GM12878 (cell line): ENCODE measurements at regions not wholly inside any gene's neighbourhood (a gene's known extent, or its start where the extent isn't known, plus 50 kb on each side); places are given as distances from the start of the nearest gene placed in this dataset.

Experiments
- ATAC-seq: fragments of 200-7000 bp; cut with Tn5 transposase; 3 replicates; pipeline ENCODE4 v1.9.1; 2020; ENCODE audit warnings: mild to moderate bottlenecking, moderate library complexity
- BruUV-seq: library from RNA; stranded (reverse); fragments of 400-500 nt; replicated peaks from 2 replicates; lab custom pipeline; 2021; lab: Mats Ljungman, UMichigan
- CTCF ChIA-PET: fragments of 300-600 bp; sonication (Branson Sonifier 250); formaldehyde crosslinking; extraction: SDS; loops from one replicate; lab custom pipeline; 2021; ENCODE audit warnings: inconsistent platforms; lab: Yijun Ruan, JAX
- POLR2A ChIA-PET: fragments of 350-600 bp; formaldehyde crosslinking; extraction: SDS; loops from one replicate; lab custom pipeline; 2021; ENCODE audit warnings: inconsistent platforms; lab: Charles Lee
- RAD21 ChIA-PET: fragments of 300-600 bp; sonication (Branson Sonifier 250); formaldehyde crosslinking; loops from one replicate; lab custom pipeline; 2023; ENCODE audit warnings: antibody characterized with exemption; ENCODE audit not compliant: unreplicated experiment; lab: Charles Lee
- SMC1A ChIA-PET: fragments of 300-600 bp; sonication (Branson Sonifier 250); formaldehyde crosslinking; loops from one replicate; lab custom pipeline; 2023; ENCODE audit not compliant: unreplicated experiment, uncharacterized antibody; lab: Charles Lee
- DNase-seq: peaks from one replicate; pipeline ENCODE4 v3.0.0-alpha.2; 2011; ENCODE audit warnings: low read depth, low spot score
- FAIRE-seq: peaks from 3 replicates; lab custom pipeline; 2011; peaks lifted over from hg19 to GRCh38; lab: Jason Lieb, UNC
- H2AFZ ChIP-seq: 2 replicates; pipeline ENCODE4 v1.6.0; 2011; ENCODE audit warnings: low read depth, low read length, control low read depth; ENCODE audit not compliant: control insufficient read depth
- H3K27ac ChIP-seq: 2 replicates; pipeline ENCODE4 v1.5.1; 2011; ENCODE audit warnings: control low read depth; ENCODE audit not compliant: control insufficient read depth, insufficient read depth
- H3K27me3 ChIP-seq, 2 experiments: replicated peaks in 1 of 2; 2 replicates each; pipeline versions ENCODE4 v1.6.0 to v1.6.1; 2011; ENCODE audit warnings: low read length in 1 of 2; ENCODE audit not compliant: control insufficient read depth in 2 of 2, insufficient read depth in 2 of 2
- H3K36me3 ChIP-seq, 2 experiments: 2 replicates each; pipeline ENCODE4 v1.5.1; 2011; ENCODE audit warnings: low read length in 1 of 2; ENCODE audit not compliant: control insufficient read depth in 2 of 2, insufficient read depth in 2 of 2
- H3K4me1 ChIP-seq: 2 replicates; pipeline ENCODE4 v1.6.1; 2011; ENCODE audit warnings: mild to moderate bottlenecking, low read length, moderate library complexity, mixed read lengths; ENCODE audit not compliant: control insufficient read depth, insufficient read depth
- H3K4me2 ChIP-seq: 2 replicates; pipeline ENCODE4 v1.6.0; 2011; ENCODE audit warnings: control low read depth; ENCODE audit not compliant: control insufficient read depth, insufficient read depth
- H3K4me3 ChIP-seq: fragments of 200-600 bp; sonication (generic); 2 replicates; pipeline ENCODE4 v1.5.1; 2016
- H3K79me2 ChIP-seq: 2 replicates; pipeline ENCODE4 v1.6.0; 2011; ENCODE audit warnings: low read length; ENCODE audit not compliant: control insufficient read depth, insufficient read depth
- H3K9ac ChIP-seq: 2 replicates; pipeline ENCODE4 v1.8.0; 2011; ENCODE audit warnings: low read length, control low read depth, mixed read lengths; ENCODE audit not compliant: control insufficient read depth, insufficient read depth
- H3K9me3 ChIP-seq: replicated peaks from 3 replicates; pipeline ENCODE4 v1.5.1; 2011; ENCODE audit warnings: mild to moderate bottlenecking, low read length; ENCODE audit not compliant: control insufficient read depth, insufficient read depth
- H4K20me1 ChIP-seq: 2 replicates; pipeline ENCODE4 v1.6.0; 2011; ENCODE audit not compliant: control insufficient read depth, insufficient read depth
- ATF2 ChIP-seq: IDR thresholded peaks from 2 replicates; pipeline ENCODE4 v1.6.1; 2012; ENCODE audit warnings: low read length, inconsistent platforms
- BHLHE40 ChIP-seq, 2 experiments: fragments of 450-650 bp in 1 of 2; IDR thresholded peaks; 2 replicates each; pipeline ENCODE4 v1.6.1; 2011 to 2017; ENCODE audit warnings: low read depth in 2 of 2, borderline replicate concordance in 1 of 2, improper control_type of control experiment in 1 of 2, low read length in 1 of 2, mild to moderate bottlenecking in 1 of 2
- BRCA1 ChIP-seq: IDR thresholded peaks from 2 replicates; pipeline ENCODE4 v1.6.1; 2011; ENCODE audit warnings: low read depth, low read length, improper control_type of control experiment
- CEBPZ ChIP-seq: fragments of 150-350 bp; IDR thresholded peaks from 2 replicates; pipeline ENCODE4 v1.6.1; 2016; ENCODE audit warnings: low read depth, low read length
- EGR1 ChIP-seq, 2 experiments: IDR thresholded peaks; 1 replicate in 1 of 2; 2 replicates in 1 of 2; pipeline ENCODE4 v1.6.1; 2011 to 2012; ENCODE audit warnings: low read depth in 2 of 2, low read length in 2 of 2, borderline replicate concordance in 1 of 2, mild to moderate bottlenecking in 1 of 2, moderate library complexity in 1 of 2
- IRF4 ChIP-seq: IDR thresholded peaks from 2 replicates; pipeline ENCODE4 v1.6.1; 2011; ENCODE audit warnings: low read depth, low read length
- MAX ChIP-seq: IDR thresholded peaks from 2 replicates; pipeline ENCODE4 v1.6.1; 2012; ENCODE audit warnings: low read depth, low read length, improper control_type of control experiment
- MEF2A ChIP-seq: IDR thresholded peaks from 2 replicates; pipeline ENCODE4 v1.6.1; 2011; ENCODE audit warnings: low read depth, mild to moderate bottlenecking, low read length, moderate library complexity; ENCODE audit not compliant: insufficient read depth
- MTA2 ChIP-seq: fragments of 450-650 bp; IDR thresholded peaks from 2 replicates; pipeline ENCODE4 v1.6.1; 2016; ENCODE audit warnings: low read depth, mild to moderate bottlenecking, moderate library complexity
- PML ChIP-seq: IDR thresholded peaks from 2 replicates; pipeline ENCODE4 v1.6.1; 2012; ENCODE audit warnings: low read length, inconsistent platforms
- RELA ChIP-seq: fragments of 450-650 bp; IDR thresholded peaks from 2 replicates; pipeline ENCODE4 v1.8.0; 2014; ENCODE audit warnings: borderline replicate concordance; ENCODE audit not compliant: partially characterized antibody
- RUNX3 ChIP-seq: IDR thresholded peaks from 2 replicates; pipeline ENCODE4 v1.6.1; 2012; ENCODE audit warnings: low read length, inconsistent platforms
- TARDBP ChIP-seq: IDR thresholded peaks from 2 replicates; pipeline ENCODE4 v1.6.1; 2016; ENCODE audit warnings: borderline replicate concordance
- USF2 ChIP-seq: IDR thresholded peaks from 2 replicates; pipeline ENCODE4 v1.6.1; 2011; ENCODE audit warnings: low read depth, low read length, improper control_type of control experiment, borderline replicate concordance
- WGBS: methylation state at CpG from one replicate; pipeline ENCODE4 v1.1.6; 2016; ENCODE audit warnings: low lambda C conversion rate; ENCODE audit not compliant: insufficient replicate concordance, insufficient coverage; ENCODE audit errors: missing lambda C conversion rate; 5-methylcytosine and 5-hydroxymethylcytosine counted together
- in situ Hi-C: fragments of 300-500 bp; cut with MboI; formaldehyde crosslinking; loops from 9 replicates; pipeline ENCODE4 v1.14.3; 2018; ENCODE audit warnings: mixed read lengths
- intact Hi-C: fragments of 100-400 bp; cut with micrococcal nuclease; formaldehyde crosslinking; loops from one replicate; pipeline ENCODE4 v1.14.2; 2022; ENCODE audit not compliant: unreplicated experiment

GRCh38 chr3:97417-98258 is 98.9 kb upstream of the CHL1 start (continued):
- TF ChIP-seq CEBPZ (no peak), RUNX3 (no peak)

- SMC1A ChIA-PET = interaction anchor here (1.9 kb wide), 1 partner anchor 256 kb away, joined by 7 read pairs; no protein-coding TSS in a partner anchor
- in situ Hi-C loops = no loop called here
- no peak overlapping the region for H3K4me3 ChIP-seq
- H4K20me1 ChIP-seq = no peaks in the 10 kb centered on the region
- H3K4me1 ChIP-seq = no peaks in the 10 kb centered on the region
- no peak for DNase-seq
- no peaks in the 10 kb centered on the region for H3K36me3 ChIP-seq
- intact Hi-C loops = no loop called here
- H3K4me2 ChIP-seq = no peak overlapping the region
- no peak overlapping the region for H2AFZ ChIP-seq
- POLR2A ChIA-PET = interaction anchor here (0.8 kb wide), 1 partner anchor 73 kb away, joined by 3 read pairs; no protein-coding TSS in a partner anchor
- no peaks in the 10 kb centered on the region for H3K27me3 ChIP-seq
- FAIRE-seq = no peak
- no peaks in the 10 kb centered on the region for H3K9me3 ChIP-seq
- H3K79me2 ChIP-seq = no peaks in the 10 kb centered on the region
- RAD21 ChIA-PET = interaction anchor here (0.6 kb wide), 1 partner anchor 25 kb away, joined by 3 read pairs; no protein-coding TSS in a partner anchor
- 25% methylated on average over 5 of the region's 5 CpGs for WGBS
- H3K27ac ChIP-seq = no peak overlapping the region
- CTCF ChIA-PET = interaction anchor here (1.3 kb wide), 1 partner anchor 110 kb away, joined by 3 read pairs; no protein-coding TSS in a partner anchor
- ATAC-seq = no peak
- H3K9ac ChIP-seq = no peak overlapping the region
- no TSS peak for BruUV-seq
- no peak for TF ChIP-seq MEF2A
- no peak for TF ChIP-seq RUNX3
- TF ChIP-seq USF2 = no peak
- no peak for TF ChIP-seq TARDBP
- TF ChIP-seq BHLHE40 (IDR thresholded peaks at IDR 0.05; ENCODE audit: borderline replicate concordance in 1 of 2, low read depth in 2 of 2, low read length in 1 of 2) = no peak
- no peak for TF ChIP-seq EGR1 (IDR thresholded peaks at IDR 0.05; ENCODE audit: borderline replicate concordance in 1 of 2, low read depth in 2 of 2, low read length in 2 of 2)
- no peak for TF ChIP-seq IRF4
- no peak for TF ChIP-seq PML
- no peak for TF ChIP-seq BRCA1
- TF ChIP-seq RELA = no peak
- TF ChIP-seq MAX = no peak
- no peak for TF ChIP-seq MTA2
- TF ChIP-seq ATF2 = no peak
Observed at GRCh38 chr3:98259-98654, 98.3 kb upstream of the CHL1 start.
